ENCODE measurements at regions not wholly inside any gene's neighbourhood (a gene's known extent, or its start where the extent isn't known, plus 50 kb on each side); places are given as distances from the start of the nearest gene placed in this dataset.
"Not testable (repeated sequence)": the region's sequence is repeated elsewhere in the genome, so short reads cannot be mapped to it uniquely, and the experiment has no call there.

DNA sequence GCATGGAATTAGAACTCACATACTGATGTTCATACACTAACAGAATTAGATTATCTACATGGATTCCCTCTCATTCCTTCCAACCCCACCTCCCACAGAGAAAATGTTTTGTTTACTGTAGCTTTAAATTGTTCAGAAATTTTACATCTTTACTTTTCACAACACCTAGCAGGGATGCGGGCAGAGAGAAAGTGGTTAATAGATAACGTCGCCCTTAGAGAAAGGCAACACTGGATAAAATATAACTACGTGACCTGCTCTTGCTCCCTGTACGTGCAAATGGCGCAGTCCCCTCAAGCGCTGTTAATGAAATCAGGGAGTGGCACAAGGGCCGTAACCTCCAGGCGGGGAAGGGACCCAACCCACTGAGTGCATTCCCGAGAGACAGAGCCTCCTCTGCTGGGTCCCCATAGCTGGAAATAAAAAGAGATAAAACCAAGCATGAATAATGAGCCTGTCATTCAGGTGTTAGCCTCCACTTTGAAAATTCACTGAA, 125.3 kb upstream of the DAPK1 start:
- 74% methylated on average over 10 of the region's 10 CpGs for WGBS
- no peaks in the 10 kb centered on the region for H3K36me3 ChIP-seq (ENCODE audit: insufficient read depth)
- H3K4me3 ChIP-seq (ENCODE audit: low read depth, low read length), result no peak overlapping the region
- no peak for DNase-seq (ENCODE audit: extremely low spot score)
- H3K27ac ChIP-seq (ENCODE audit: low read depth), result no peak overlapping the region
- no peaks in the 10 kb centered on the region for H3K4me1 ChIP-seq (ENCODE audit: insufficient read depth)

DNA sequence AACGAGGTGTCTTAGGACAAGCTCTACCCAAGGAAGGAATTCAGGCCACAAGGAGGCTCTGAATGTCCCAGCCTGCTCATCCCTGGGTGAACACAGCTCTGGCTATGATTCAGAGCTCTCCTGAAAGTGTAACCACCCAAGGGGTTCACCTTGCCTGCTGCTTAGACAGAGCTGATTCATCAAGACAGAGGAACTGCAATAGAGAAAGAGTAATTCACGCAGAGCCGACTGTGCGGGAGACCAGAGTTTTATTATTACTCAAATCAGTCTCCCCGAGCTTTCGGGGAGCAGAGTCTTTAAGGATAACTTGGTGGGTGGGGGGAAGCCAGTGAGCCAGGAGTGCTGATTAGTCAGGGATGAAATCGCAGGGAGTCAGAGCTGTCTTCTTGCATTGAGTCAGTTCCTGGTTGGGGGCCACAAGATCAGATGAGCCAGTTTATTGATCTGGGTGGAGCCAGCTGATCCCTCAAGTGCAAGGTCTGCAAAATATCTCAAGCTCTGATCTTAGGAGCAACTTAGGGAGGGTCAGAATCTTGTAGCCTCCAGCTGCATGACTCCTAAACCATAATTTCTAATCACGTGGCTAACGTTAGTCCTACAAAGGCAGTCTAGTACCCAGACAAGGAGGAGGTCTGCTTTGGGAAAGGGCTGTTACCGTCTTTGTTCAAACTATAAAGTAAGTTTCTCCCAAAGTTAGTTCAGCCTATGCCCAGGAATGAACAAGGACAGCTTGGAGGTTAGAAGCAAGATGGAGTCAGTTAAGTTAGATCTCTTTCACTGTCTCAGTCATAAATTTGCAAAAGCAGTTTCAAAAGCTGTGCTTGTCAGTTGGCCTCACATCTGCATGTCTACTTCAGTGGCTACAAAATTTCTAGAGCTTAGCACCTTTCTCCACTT, 123.4 kb upstream of the DAPK1 start:
- H3K36me3 ChIP-seq (ENCODE audit: insufficient read depth); DNase-seq (ENCODE audit: extremely low spot score); H3K4me1 ChIP-seq (ENCODE audit: insufficient read depth); H3K4me3 ChIP-seq (ENCODE audit: low read depth, low read length); H3K27ac ChIP-seq (ENCODE audit: low read depth): not testable (repeated sequence)
- 84% methylated on average over 10 of the region's 10 CpGs for WGBS

DNA sequence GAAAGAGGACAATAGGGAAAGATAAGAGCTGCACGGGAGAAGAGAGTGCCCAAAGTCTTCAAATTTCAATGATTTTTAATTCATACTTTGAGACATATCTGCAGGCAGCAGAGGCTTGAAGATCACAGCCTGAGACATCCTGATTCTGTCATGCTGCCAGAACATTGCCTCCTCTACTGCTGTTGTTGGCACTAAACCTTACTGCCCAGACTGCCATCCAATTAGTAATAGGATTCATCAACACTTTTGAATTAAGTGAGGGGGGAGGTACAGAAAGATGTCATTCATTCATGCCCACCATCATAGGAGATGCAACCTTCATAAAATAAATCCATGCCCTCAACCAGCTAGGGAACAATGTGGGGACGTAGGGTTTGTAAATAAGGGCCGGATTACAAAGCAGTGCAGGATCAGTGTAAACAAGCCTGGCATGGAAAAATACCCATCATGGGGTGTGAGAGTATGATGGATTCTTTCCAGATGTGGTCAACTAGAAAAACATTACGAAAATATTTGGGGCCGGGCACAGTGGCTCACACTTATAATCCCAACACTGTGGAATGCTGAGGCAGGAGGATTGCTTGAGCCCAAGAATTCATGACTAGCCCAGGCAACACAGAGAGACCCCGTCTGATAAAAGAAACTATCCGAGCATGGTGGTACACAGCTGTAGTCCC, 122.1 kb upstream of the DAPK1 start:
- Histone ChIP-seq H3K27ac (ENCODE audit: low read depth) (no peak overlapping the region), H3K36me3 (ENCODE audit: insufficient read depth) (no peaks in the 10 kb centered on the region), H3K4me3 (ENCODE audit: low read depth, low read length) (no peak overlapping the region), H3K4me1 (ENCODE audit: insufficient read depth) (no peaks in the 10 kb centered on the region)
- WGBS, result 72% methylated on average over 7 of the region's 7 CpGs
- DNase-seq (ENCODE audit: extremely low spot score), result no peak

DNA sequence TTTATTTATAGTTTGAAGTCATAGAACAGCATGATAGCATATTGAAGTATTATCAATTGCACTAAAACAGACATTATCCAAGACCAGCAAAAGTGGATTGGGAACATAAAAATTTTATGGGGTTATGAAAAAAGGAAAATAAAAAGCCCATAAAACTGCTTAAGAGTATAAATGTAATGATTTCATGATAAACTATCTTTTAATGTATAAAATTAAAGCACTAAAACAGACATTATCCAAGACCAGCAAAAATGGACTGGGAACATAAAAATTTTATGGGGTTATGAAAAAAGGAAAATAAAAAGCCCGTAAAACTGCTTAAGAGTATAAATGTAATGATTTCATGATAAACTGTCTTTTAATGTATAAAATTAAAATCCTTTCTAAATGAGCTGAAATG, 119.0 kb upstream of the DAPK1 start:
- no peaks in the 10 kb centered on the region for H3K36me3 ChIP-seq (ENCODE audit: insufficient read depth)
- WGBS, result 72% methylated on average over 1 of the region's 1 CpG

DNA sequence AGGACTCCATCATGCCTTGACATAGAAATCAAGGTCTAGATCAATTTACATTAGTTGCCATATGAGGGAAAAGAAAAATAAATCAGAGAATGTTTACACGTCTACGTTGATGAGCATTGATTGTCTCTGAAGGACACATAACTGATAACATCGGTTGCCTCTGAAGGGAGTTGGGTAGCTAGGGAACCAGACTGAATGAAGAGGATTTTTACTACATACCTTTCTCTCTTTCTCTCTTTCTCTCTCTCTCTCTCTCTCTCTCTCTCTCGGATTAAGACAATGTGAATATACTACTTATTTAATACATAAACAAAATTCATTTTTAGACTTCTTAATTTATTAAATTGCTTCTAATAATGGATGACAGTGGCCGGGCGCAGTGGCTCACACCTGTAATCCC, 118.4 kb upstream of the DAPK1 start:
- Histone ChIP-seq H3K27ac (ENCODE audit: low read depth) (no peak overlapping the region), H3K4me3 (ENCODE audit: low read depth, low read length) (no peak overlapping the region), H3K36me3 (ENCODE audit: insufficient read depth) (no peaks in the 10 kb centered on the region), H3K4me1 (ENCODE audit: insufficient read depth) (no peaks in the 10 kb centered on the region)
- 66% methylated on average over 6 of the region's 6 CpGs for WGBS
- DNase-seq (ENCODE audit: extremely low spot score), result no peak

More for the DNA sequence above, 119.0 kb upstream of the DAPK1 start:
- H3K4me3 ChIP-seq (ENCODE audit: low read depth, low read length), result no peak overlapping the region
- no peak overlapping the region for H3K27ac ChIP-seq (ENCODE audit: low read depth)
- no peaks in the 10 kb centered on the region for H3K4me1 ChIP-seq (ENCODE audit: insufficient read depth)
- DNase-seq (ENCODE audit: extremely low spot score), result no peak

DNA sequence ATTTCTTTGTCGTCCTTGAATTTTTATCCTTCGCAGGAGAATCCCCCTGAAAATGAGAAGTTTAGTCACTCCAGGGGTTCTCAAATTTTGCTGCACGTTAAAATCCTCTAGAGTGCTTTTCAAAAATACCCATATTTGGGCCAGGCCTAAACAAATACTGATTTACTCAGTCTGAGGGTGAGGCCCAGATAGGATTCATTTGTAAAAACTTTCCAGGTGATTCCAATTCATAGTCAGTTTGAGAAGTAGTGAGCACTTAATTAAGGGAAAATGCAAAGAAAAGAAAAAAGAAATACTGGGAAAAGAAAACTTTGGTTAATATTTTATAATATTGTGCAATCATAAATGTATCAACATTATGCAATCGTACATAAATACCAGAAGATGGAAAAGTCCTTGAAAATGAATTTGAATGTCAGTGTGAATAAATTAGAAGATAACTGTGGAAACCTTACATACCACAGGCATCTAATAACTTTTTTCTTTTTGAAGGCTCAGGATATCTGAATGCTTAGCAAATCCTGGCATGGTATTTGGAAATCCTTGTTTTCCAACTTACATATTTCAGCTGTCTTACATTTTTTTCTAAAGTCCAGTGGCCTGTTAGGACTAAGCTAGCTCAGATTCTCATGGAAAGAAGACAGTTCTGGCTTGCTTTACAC, 116.5 kb upstream of the DAPK1 start:
- DNase-seq (ENCODE audit: extremely low spot score), result no peak
- no peak overlapping the region for H3K4me3 ChIP-seq (ENCODE audit: low read depth, low read length)
- H3K36me3 ChIP-seq (ENCODE audit: insufficient read depth), result no peaks in the 10 kb centered on the region
- 66% methylated on average over 4 of the region's 4 CpGs for WGBS
- no peaks in the 10 kb centered on the region for H3K4me1 ChIP-seq (ENCODE audit: insufficient read depth)
- H3K27ac ChIP-seq (ENCODE audit: low read depth), result no peak overlapping the region

DNA sequence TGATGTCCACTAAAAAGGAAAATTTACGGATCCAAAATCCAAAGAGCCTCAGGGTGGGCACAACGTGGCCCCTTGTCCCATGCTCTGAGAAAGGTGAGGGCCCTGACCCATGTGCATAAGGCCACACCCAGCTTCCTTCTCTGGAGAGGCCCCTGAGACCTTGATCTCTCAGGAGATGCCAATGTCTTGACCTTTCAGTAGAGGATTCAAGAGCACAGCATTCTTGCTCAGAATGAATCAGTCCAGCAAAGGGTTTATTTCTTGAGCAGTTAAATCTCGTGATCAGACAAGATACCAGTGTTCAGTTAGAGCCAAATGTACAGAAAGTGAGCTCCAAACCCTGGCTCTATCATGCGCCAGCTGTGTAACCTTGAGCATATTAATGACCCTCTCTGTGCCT, 115.9 kb upstream of the DAPK1 start:
- DNase-seq (ENCODE audit: extremely low spot score), result no peak
- no peaks in the 10 kb centered on the region for H3K36me3 ChIP-seq (ENCODE audit: insufficient read depth)
- WGBS, result 41% methylated on average over 4 of the region's 4 CpGs
- H3K4me3 ChIP-seq (ENCODE audit: low read depth, low read length), result no peak overlapping the region
- H3K4me1 ChIP-seq (ENCODE audit: insufficient read depth), result no peaks in the 10 kb centered on the region
- H3K27ac ChIP-seq (ENCODE audit: low read depth), result no peak overlapping the region

DNA sequence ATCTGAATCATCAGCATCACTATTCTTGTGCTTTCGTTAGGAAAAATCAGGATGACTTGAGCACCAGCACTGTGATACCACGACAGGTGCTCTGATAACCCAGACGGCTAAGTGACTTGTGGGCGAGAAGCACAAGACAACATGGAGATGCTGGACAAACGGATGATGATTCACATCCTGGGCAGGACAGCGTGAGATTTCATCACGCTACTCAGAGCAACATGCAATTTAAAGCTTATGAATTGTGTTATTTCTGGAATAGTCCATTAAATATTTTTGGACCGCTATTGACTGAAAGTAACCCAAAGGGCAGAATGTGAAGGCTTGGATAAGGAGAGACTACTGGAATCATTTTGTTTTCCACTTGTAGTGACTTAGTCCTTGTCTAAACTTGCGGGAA, 114.8 kb upstream of the DAPK1 start:
- WGBS, result 76% methylated on average over 9 of the region's 9 CpGs
- Histone ChIP-seq H3K36me3 (ENCODE audit: insufficient read depth) (no peaks in the 10 kb centered on the region), H3K27ac (ENCODE audit: low read depth) (no peak overlapping the region)

DNA sequence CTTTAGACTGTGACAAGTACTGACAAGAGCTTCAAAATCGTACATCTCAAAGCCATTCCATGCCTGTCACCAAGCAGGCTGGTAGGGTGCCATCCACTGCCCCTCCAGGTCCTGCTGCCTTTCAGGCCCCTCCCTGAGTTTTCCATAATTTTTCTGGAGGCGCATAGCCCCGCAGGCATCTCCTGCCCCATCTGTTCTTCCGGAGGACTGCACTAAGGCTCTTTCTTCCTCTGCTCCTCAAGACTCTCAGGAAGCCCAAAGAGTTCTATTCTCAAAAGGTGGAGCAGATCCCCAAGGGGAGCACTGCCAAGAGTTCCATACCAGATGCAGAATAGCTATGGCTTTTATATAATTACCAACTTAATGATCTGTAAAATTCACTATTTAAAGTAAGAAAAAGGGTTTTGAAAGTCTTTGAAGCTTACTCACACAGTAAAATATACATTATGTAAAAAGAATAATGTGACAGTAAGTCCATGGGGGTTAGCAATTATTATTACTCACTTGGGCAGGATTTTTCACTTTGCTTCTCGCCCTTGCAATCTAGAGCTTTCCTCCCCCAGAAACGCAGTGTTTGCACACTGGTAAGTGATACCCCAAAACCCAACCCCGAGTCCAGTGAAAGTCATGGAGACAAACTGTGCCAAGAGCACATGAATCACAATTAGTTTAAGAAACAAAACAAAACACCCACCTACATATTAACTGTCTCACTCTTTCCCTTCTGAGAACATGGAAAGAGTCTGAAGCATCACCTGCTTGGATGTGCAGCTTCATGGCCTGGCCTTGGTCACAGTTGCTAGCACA, 114.1 kb upstream of the DAPK1 start:
- Histone ChIP-seq H3K4me1 (ENCODE audit: insufficient read depth) (no peaks in the 10 kb centered on the region), H3K27ac (ENCODE audit: low read depth) (no peak overlapping the region), H3K4me3 (ENCODE audit: low read depth, low read length) (no peak overlapping the region), H3K36me3 (ENCODE audit: insufficient read depth) (no peaks in the 10 kb centered on the region)
- WGBS, result 94% methylated on average over 7 of the region's 7 CpGs
- no peak for DNase-seq (ENCODE audit: extremely low spot score)

More for the DNA sequence above, 114.8 kb upstream of the DAPK1 start:
- no peaks in the 10 kb centered on the region for H3K4me1 ChIP-seq (ENCODE audit: insufficient read depth)
- no peak for DNase-seq (ENCODE audit: extremely low spot score)
- H3K4me3 ChIP-seq (ENCODE audit: low read depth, low read length), result no peak overlapping the region

DNA sequence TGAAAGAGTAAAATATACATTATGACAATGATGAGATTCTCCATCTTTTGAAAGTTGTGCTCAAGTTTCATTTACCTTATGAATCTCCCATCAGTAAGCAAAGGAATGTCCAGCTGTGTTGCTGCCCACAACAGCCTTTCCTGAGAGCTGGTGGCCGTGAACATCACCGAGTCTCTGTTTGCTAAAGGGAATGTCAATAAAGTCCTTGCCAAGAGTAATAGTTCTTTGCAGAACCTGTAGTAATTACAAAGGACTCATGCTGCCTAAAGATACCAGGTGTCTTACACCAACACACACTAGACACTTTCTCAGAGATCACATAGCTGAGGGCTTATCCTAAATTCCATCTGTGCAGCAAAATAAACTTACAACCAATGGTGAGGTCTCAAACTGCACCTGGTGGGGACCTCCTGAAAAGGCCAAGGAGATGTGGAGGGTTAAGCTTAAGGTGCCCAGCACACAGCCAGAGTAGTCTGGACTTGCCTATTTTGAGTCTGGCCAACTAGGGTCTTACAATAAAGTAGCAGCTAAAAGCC, 111.1 kb upstream of the DAPK1 start:
- no peak overlapping the region for H3K4me3 ChIP-seq (ENCODE audit: low read depth, low read length)
- no peak overlapping the region for H3K27ac ChIP-seq (ENCODE audit: low read depth)
- no peaks in the 10 kb centered on the region for H3K36me3 ChIP-seq (ENCODE audit: insufficient read depth)
- WGBS, result 22% methylated on average over 2 of the region's 2 CpGs
- no peaks in the 10 kb centered on the region for H3K4me1 ChIP-seq (ENCODE audit: insufficient read depth)
- no peak for DNase-seq (ENCODE audit: extremely low spot score)

DNA sequence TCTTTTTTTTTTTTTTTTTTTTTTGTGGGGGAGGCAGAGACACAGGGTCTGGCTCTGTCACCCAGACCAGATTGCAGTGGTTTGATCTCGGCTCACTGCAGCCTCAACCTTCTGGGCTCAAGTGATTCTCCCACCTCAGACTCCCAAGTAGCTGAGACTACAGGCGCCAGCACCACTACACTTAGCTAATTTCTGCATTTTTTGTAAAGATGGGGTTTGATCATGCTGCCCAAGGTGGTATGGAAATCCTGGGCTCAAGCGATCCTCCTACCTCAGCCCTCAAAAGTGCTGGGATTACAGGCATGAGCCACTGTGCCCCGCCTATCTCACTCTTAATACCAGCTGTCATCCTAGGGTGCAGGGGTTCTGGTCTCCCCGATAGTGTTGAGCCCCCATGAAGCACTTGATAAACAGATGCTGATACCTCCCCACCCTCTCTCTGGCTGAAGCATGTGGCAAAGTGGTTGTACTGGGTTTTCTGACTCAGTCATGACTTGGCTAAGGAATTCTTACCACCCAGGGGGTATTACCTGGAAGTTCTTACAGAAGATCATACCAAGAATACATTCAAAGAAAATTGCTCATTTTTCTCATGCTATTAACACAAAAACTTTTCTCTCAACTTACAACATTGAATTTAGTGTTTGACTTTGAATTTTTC, 110.2 kb upstream of the DAPK1 start:
- no peak for DNase-seq (ENCODE audit: extremely low spot score)
- no peak overlapping the region for H3K27ac ChIP-seq (ENCODE audit: low read depth)
- no peaks in the 10 kb centered on the region for H3K36me3 ChIP-seq (ENCODE audit: insufficient read depth)
- no peaks in the 10 kb centered on the region for H3K4me1 ChIP-seq (ENCODE audit: insufficient read depth)
- 87% methylated on average over 5 of the region's 5 CpGs for WGBS
- no peak overlapping the region for H3K4me3 ChIP-seq (ENCODE audit: low read depth, low read length)

DNA sequence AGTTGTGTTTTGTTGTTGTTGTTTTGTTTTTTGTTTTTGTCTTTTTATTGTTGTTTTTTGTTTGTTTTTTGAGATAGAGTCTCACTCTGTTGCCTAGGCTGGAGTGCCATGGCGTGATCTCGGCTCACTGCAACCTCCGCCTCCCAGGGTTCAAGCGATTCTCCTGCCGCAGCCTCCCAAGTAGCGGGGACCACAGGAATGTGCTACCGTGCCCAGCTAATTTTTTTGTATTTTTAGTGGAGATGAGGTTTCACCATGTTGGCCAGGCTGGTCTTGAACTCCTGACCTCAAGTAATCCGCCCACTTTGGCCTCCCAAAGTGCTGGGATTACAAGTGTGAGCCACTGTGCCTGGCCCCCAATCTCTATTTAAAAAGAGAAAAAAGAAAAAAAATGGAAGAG, 109.0 kb upstream of the DAPK1 start:
- not testable (repeated sequence) for H3K36me3 ChIP-seq (ENCODE audit: insufficient read depth); DNase-seq (ENCODE audit: extremely low spot score); H3K27ac ChIP-seq (ENCODE audit: low read depth); H3K4me3 ChIP-seq (ENCODE audit: low read depth, low read length); H3K4me1 ChIP-seq (ENCODE audit: insufficient read depth)
- 95% methylated on average over 8 of the region's 8 CpGs for WGBS

All from urinary bladder (tissue), 3 donors.